ENCODE measurements at regions not wholly inside any gene's neighbourhood (a gene's known extent, or its start where the extent isn't known, plus 50 kb on each side); places are given as distances from the start of the nearest gene placed in this dataset.

- no peaks in the 10 kb centered on the region for H3K9me3 ChIP-seq (ENCODE audit: low read length)
- H2AFZ ChIP-seq (ENCODE audit: low read depth, low read length), result no peak overlapping the region
- H3K27ac ChIP-seq (ENCODE audit: low read length), result no peak overlapping the region
- no peaks in the 10 kb centered on the region for H3K79me2 ChIP-seq (replicated peaks; ENCODE audit: insufficient read depth, low read length)
- H3K27me3 ChIP-seq (ENCODE audit: insufficient read depth, low read depth, low read length), result no peaks in the 10 kb centered on the region
- no peaks in the 10 kb centered on the region for H3K9me2 ChIP-seq (ENCODE audit: insufficient read depth, low read length)
- TF ChIP-seq MXI1 (conservative IDR thresholded peaks at IDR 0.05; ENCODE audit: poor library complexity, severe bottlenecking), result no peak
- H3K36me3 ChIP-seq (ENCODE audit: insufficient read depth, low read length), result no peaks in the 10 kb centered on the region
- no peak overlapping the region for H3K9ac ChIP-seq (ENCODE audit: low read length)
- H4K20me1 ChIP-seq (ENCODE audit: insufficient read depth), result no peaks in the 10 kb centered on the region
- no peaks in the 10 kb centered on the region for H3F3A ChIP-seq (ENCODE audit: insufficient read depth, low read length, poor library complexity, severe bottlenecking)
- H3K4me3 ChIP-seq (ENCODE audit: low read length), result no peak overlapping the region
- H3K4me2 ChIP-seq (ENCODE audit: low read length), result no peak overlapping the region
These were observed 727.3 kb upstream of the LMO3 start for GRCh38 chr12:17333287-17333686.

DNA sequence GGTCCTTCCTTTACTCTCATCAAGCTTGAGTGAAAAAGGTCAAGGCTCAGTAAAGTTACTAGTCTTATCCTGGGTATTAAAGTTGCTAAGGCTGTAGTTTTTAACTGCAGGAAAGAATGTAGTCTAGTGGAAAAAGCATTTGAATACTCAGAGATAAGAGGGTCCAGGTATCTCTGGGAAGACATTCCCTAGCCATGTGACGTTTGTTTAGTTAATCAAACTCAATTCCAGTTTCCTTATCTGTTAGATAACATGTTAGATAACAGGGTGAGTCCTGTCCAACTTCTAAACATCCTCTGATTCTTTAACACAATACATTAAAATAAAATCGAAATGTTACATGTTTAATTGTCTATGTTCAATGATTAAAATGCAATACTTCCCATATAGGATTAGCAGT is 720.7 kb upstream of the LMO3 start:
- no peak for TF ChIP-seq MXI1 (conservative IDR thresholded peaks at IDR 0.05; ENCODE audit: poor library complexity, severe bottlenecking)
- TF ChIP-seq EP300 (conservative IDR thresholded peaks at IDR 0.05; ENCODE audit: poor library complexity, severe bottlenecking), result no peak
- no peak for TF ChIP-seq REST (IDR thresholded peaks at IDR 0.05; ENCODE audit: borderline replicate concordance)
- H3K4me3 ChIP-seq (ENCODE audit: low read length), result no peak overlapping the region
- no peaks in the 10 kb centered on the region for H3K9me3 ChIP-seq (ENCODE audit: low read length)
- no peak overlapping the region for H3K4me2 ChIP-seq (ENCODE audit: low read length)
- H3K27me3 ChIP-seq (ENCODE audit: insufficient read depth, low read depth, low read length), result no peaks in the 10 kb centered on the region
- H3K36me3 ChIP-seq (ENCODE audit: insufficient read depth, low read length), result no peaks in the 10 kb centered on the region
- no peaks in the 10 kb centered on the region for H3K79me2 ChIP-seq (replicated peaks; ENCODE audit: insufficient read depth, low read length)
- no peak overlapping the region for H2AFZ ChIP-seq (ENCODE audit: low read depth, low read length)
- no peak overlapping the region for H3K27ac ChIP-seq (ENCODE audit: low read length)
- H4K20me1 ChIP-seq (ENCODE audit: insufficient read depth), result no peaks in the 10 kb centered on the region
- H3K9ac ChIP-seq (ENCODE audit: low read length), result no peak overlapping the region
- no peaks in the 10 kb centered on the region for H3F3A ChIP-seq (ENCODE audit: insufficient read depth, low read length, poor library complexity, severe bottlenecking)
- H3K9me2 ChIP-seq (ENCODE audit: insufficient read depth, low read length), result no peaks in the 10 kb centered on the region

DNA sequence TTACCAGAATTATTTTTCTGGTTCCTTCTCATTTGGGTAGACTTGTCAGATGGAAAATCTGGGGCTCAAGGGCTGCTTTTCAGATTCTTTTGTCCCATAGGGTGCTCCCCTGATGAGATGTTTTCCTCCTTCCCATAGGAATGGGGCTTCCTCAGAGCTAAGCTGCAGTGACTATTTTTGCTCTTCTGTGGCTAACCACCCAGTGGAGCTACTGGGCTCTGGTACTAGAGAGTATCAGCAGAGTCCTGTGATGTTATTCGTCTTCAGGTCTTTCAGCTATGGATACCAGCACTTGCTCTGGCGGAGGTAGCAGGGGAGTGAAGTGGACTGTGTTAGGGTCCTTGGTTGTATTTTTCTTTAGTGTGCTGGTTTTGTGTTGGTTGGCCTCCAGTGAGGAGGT is 716.1 kb upstream of the LMO3 start:
- H3K27me3 ChIP-seq (ENCODE audit: insufficient read depth, low read depth, low read length), result no peaks in the 10 kb centered on the region
- H3K9me3 ChIP-seq (ENCODE audit: low read length), result no peaks in the 10 kb centered on the region
- H3K27ac ChIP-seq (ENCODE audit: low read length), result no peak overlapping the region
- no peaks in the 10 kb centered on the region for H4K20me1 ChIP-seq (ENCODE audit: insufficient read depth)
- no peaks in the 10 kb centered on the region for H3F3A ChIP-seq (ENCODE audit: insufficient read depth, low read length, poor library complexity, severe bottlenecking)
- TF ChIP-seq SMC3 (conservative IDR thresholded peaks at IDR 0.05; ENCODE audit: poor library complexity) (no peak), EZH2 (IDR thresholded peaks at IDR 0.05; ENCODE audit: borderline replicate concordance, insufficient read depth, low read length, poor library complexity, severe bottlenecking) (no peak)
- no peaks in the 10 kb centered on the region for H3K36me3 ChIP-seq (ENCODE audit: insufficient read depth, low read length)
- no peaks in the 10 kb centered on the region for H3K79me2 ChIP-seq (replicated peaks; ENCODE audit: insufficient read depth, low read length)
- no peak overlapping the region for H3K4me2 ChIP-seq (ENCODE audit: low read length)
- no peak overlapping the region for H3K4me3 ChIP-seq (ENCODE audit: low read length)
- no peaks in the 10 kb centered on the region for H3K9me2 ChIP-seq (ENCODE audit: insufficient read depth, low read length)
- no peak overlapping the region for H2AFZ ChIP-seq (ENCODE audit: low read depth, low read length)
- H3K9ac ChIP-seq (ENCODE audit: low read length), result no peak overlapping the region

All from neural cell (in vitro differentiated cells).